Vagina (tissue), 2 donors: ENCODE measurements at regions not wholly inside any gene's neighbourhood (a gene's known extent, or its start where the extent isn't known, plus 50 kb on each side); places are given as distances from the start of the nearest gene placed in this dataset.

Experiments
- CTCF ChIP-seq, 3 experiments: fragments of 450-650 bp in 2 of 3; fragments of 200-600 bp in 1 of 3; sonication (generic) in 1 of 3; IDR thresholded peaks; one replicate each; pipeline ENCODE4 v1.5.1; 2017 to 2019; ENCODE audit warnings: antibody characterized with exemption in 3 of 3, mild to moderate bottlenecking in 2 of 3, moderate library complexity in 2 of 3
- POLR2A ChIP-seq, 2 donors: fragments of 450-650 bp; IDR thresholded peaks; one replicate each; pipeline ENCODE4 v1.6.1; 2017; ENCODE audit warnings: antibody characterized with exemption in 2 of 2, mild to moderate bottlenecking in 2 of 2, moderate library complexity in 2 of 2

- TF ChIP-seq POLR2A (IDR thresholded peaks at IDR 0.05) (no peak), CTCF (IDR thresholded peaks at IDR 0.05) (no peak)
Observed at GRCh38 chr15:23897531-23897930, 210.4 kb upstream of the NDN start.
